IMR-90 (cell line): ENCODE measurements at regions not wholly inside any gene's neighbourhood (a gene's known extent, or its start where the extent isn't known, plus 50 kb on each side); places are given as distances from the start of the nearest gene placed in this dataset.

Experiments used
- ATAC-seq: fragments of 200-7000 bp; cut with Tn5 transposase; 2 replicates; pipeline ENCODE4 v1.9.1; 2020; ENCODE audit warnings: low read depth, mild to moderate bottlenecking, moderate library complexity
- BruUV-seq: library from RNA; stranded (reverse); fragments of 400-500 nt; replicated peaks from 2 replicates; lab custom pipeline; 2021; lab: Mats Ljungman, UMichigan
- CTCF ChIA-PET: fragments of 300-600 bp; formaldehyde crosslinking; extraction: SDS; loops from one replicate; lab custom pipeline; 2021; ENCODE audit warnings: antibody characterized with exemption; lab: Yijun Ruan, JAX
- POLR2A ChIA-PET: fragments of 300-600 bp; sonication (Branson Sonifier 250); formaldehyde crosslinking; loops from one replicate; lab custom pipeline; 2022; ENCODE audit warnings: antibody characterized with exemption; ENCODE audit not compliant: unreplicated experiment; lab: Charles Lee
- DNase-seq: peaks from one replicate; pipeline ENCODE4 v3.0.0; 2013
- H2AFZ ChIP-seq: replicated peaks from 2 replicates; pipeline ENCODE3; 2013; ENCODE audit warnings: low read length, mild to moderate bottlenecking; ENCODE audit not compliant: poor library complexity
- H2AK5ac ChIP-seq: 2 replicates; pipeline ENCODE4 v1.6.1; 2013; ENCODE audit warnings: low read depth, low read length, inconsistent platforms
- H2AK9ac ChIP-seq: replicated peaks from 2 replicates; pipeline ENCODE3; 2013; ENCODE audit warnings: mild to moderate bottlenecking, low read depth, low read length, moderate library complexity; ENCODE audit not compliant: poor library complexity
- H2BK120ac ChIP-seq: 2 replicates; pipeline ENCODE4 v1.6.1; 2013; ENCODE audit warnings: low read depth, low read length, inconsistent platforms
- H2BK15ac ChIP-seq: 3 replicates; pipeline ENCODE4 v1.6.1; 2013; ENCODE audit warnings: low read depth, low read length, inconsistent platforms
- H2BK20ac ChIP-seq: 2 replicates; pipeline ENCODE4 v1.6.1; 2013; ENCODE audit warnings: low read depth, mild to moderate bottlenecking, inconsistent platforms, low read length, moderate library complexity
- H2BK5ac ChIP-seq: 2 replicates; pipeline ENCODE4 v1.6.1; 2013; ENCODE audit warnings: mild to moderate bottlenecking, low read depth, low read length, inconsistent platforms; ENCODE audit not compliant: poor library complexity, severe bottlenecking
- H3K14ac ChIP-seq: replicated peaks from 2 replicates; pipeline ENCODE4 v1.6.1; 2013; ENCODE audit warnings: low read depth, low read length, inconsistent platforms
- H3K18ac ChIP-seq: 2 replicates; pipeline ENCODE4 v1.6.1; 2013; ENCODE audit warnings: low read depth, low read length, control low read depth
- H3K23ac ChIP-seq: 2 replicates; pipeline ENCODE4 v1.6.1; 2013; ENCODE audit warnings: low read depth, low read length, inconsistent platforms
- H3K27ac ChIP-seq: 2 replicates; pipeline ENCODE4 v1.5.1; 2013; ENCODE audit warnings: mild to moderate bottlenecking, control low read depth, low read length; ENCODE audit not compliant: insufficient read depth
- H3K27me3 ChIP-seq: 2 replicates; pipeline ENCODE4 v1.6.1; 2013; ENCODE audit warnings: low read length; ENCODE audit not compliant: control insufficient read depth, insufficient read depth
- H3K36me3 ChIP-seq: 2 replicates; pipeline ENCODE4 v1.6.1; 2013; ENCODE audit warnings: low read length, mixed read lengths; ENCODE audit not compliant: control insufficient read depth, insufficient read depth
- H3K4ac ChIP-seq: 2 replicates; pipeline ENCODE4 v1.6.1; 2013; ENCODE audit warnings: low read depth, low read length, inconsistent platforms
- H3K4me1 ChIP-seq: 2 replicates; pipeline ENCODE4 v1.6.1; 2013; ENCODE audit warnings: low read length, mixed read lengths; ENCODE audit not compliant: control insufficient read depth, insufficient read depth
- H3K4me2 ChIP-seq: 2 replicates; pipeline ENCODE4 v1.6.1; 2013; ENCODE audit warnings: low read depth, mild to moderate bottlenecking, control low read depth, low read length, moderate library complexity
- H3K4me3 ChIP-seq: 2 replicates; pipeline ENCODE4 v1.5.1; 2013; ENCODE audit warnings: low read depth, mild to moderate bottlenecking, control low read depth, low read length, moderate library complexity; ENCODE audit not compliant: insufficient read depth
- H3K56ac ChIP-seq: 2 replicates; pipeline ENCODE4 v1.6.1; 2013; ENCODE audit warnings: low read length, inconsistent platforms; ENCODE audit not compliant: insufficient read depth; ENCODE audit errors: extremely low read depth
- H3K79me1 ChIP-seq, 2 experiments: 2 replicates each; pipeline ENCODE4 v1.6.1; 2013; ENCODE audit warnings: low read length in 2 of 2, inconsistent platforms in 1 of 2, low read depth in 1 of 2
- H3K9ac ChIP-seq: 2 replicates; pipeline ENCODE4 v1.6.1; 2013; ENCODE audit warnings: low read depth, low read length, control low read depth
- H3K9me1 ChIP-seq: 2 replicates; pipeline ENCODE4 v1.6.1; 2013; ENCODE audit warnings: low read length, inconsistent platforms; ENCODE audit not compliant: insufficient read depth
- H3K9me3 ChIP-seq: 2 replicates; pipeline ENCODE4 v1.6.1; 2013; ENCODE audit warnings: low read length; ENCODE audit not compliant: control insufficient read depth, insufficient read depth
- H4K20me1 ChIP-seq: 2 replicates; pipeline ENCODE4 v1.6.1; 2013; ENCODE audit warnings: low read length, inconsistent platforms; ENCODE audit not compliant: insufficient read depth
- H4K5ac ChIP-seq: 2 replicates; pipeline ENCODE4 v1.6.1; 2013; ENCODE audit warnings: mild to moderate bottlenecking, low read depth, low read length, control low read depth
- H4K8ac ChIP-seq, 2 experiments: 2 replicates each; pipeline ENCODE4 v1.6.1; 2013; ENCODE audit warnings: low read depth in 2 of 2, low read length in 2 of 2, control low read depth in 1 of 2, inconsistent platforms in 1 of 2
- H4K91ac ChIP-seq: 2 replicates; pipeline ENCODE4 v1.6.1; 2013; ENCODE audit warnings: low read depth, low read length, inconsistent platforms; ENCODE audit not compliant: insufficient read depth
- MAFK ChIP-seq: IDR thresholded peaks from 2 replicates; pipeline ENCODE4 v1.6.1; 2012; ENCODE audit warnings: low read depth, low read length, improper control_type of control experiment
- POLR2A ChIP-seq: IDR thresholded peaks from 2 replicates; pipeline ENCODE4 v1.6.1; 2012; ENCODE audit warnings: mild to moderate bottlenecking, low read depth, low read length
- RCOR1 ChIP-seq: IDR thresholded peaks from 2 replicates; pipeline ENCODE4 v1.6.1; 2012; ENCODE audit warnings: mild to moderate bottlenecking, low read length, improper control_type of control experiment; ENCODE audit not compliant: insufficient replicate concordance
- WGBS, 2 experiments: methylation state at CpG; one replicate each; pipeline versions ENCODE4 v1.1.5 to v1.1.7; 2013; ENCODE audit warnings: missing lambda C conversion rate in 2 of 2; ENCODE audit not compliant: insufficient read length in 1 of 2; ENCODE audit errors: extremely low coverage in 2 of 2; 5-methylcytosine and 5-hydroxymethylcytosine counted together
- dilution Hi-C: fragments of 300-500 bp; cut with HindIII; formaldehyde crosslinking; loops from one replicate; pipeline ENCODE4 v1.14.3; 2018; ENCODE audit warnings: low sequenced_read_pairs; ENCODE audit not compliant: unreplicated experiment
- in situ Hi-C: fragments of 300-500 bp; cut with MboI; formaldehyde crosslinking; loops from 3 replicates; pipeline ENCODE4 v1.14.3; 2019; ENCODE audit warnings: low sequenced_read_pairs, inconsistent platforms, mixed read lengths
- intact Hi-C: fragments of 100-400 bp; cut with micrococcal nuclease; formaldehyde crosslinking; loops from 2 replicates; pipeline ENCODE4 v1.10.0; 2022

GRCh38 chr3:163196815-163197374 is 1700.3 kb downstream of the OTOL1 start:
- in situ Hi-C loops: no loop called here

More at GRCh38 chr3:163196815-163197374, 1700.3 kb downstream of the OTOL1 start:
- no peak overlapping the region for H2AK5ac ChIP-seq
- H3K4me3 ChIP-seq: no peak overlapping the region
- DNase-seq (no peak), ATAC-seq (no peak)
- no peaks in the 10 kb centered on the region for H3K27me3 ChIP-seq
- no peak overlapping the region for H2BK15ac ChIP-seq
- peaks cover 3% of the 10 kb centered on the region; the same call in 1 of the 2 replicates for H3K9me3 ChIP-seq
- H4K20me1 ChIP-seq: no peaks in the 10 kb centered on the region
- no peak overlapping the region for H4K91ac ChIP-seq
- dilution Hi-C loops: no loop called here
- no peak overlapping the region for H3K56ac ChIP-seq
- BruUV-seq: no TSS peak
- H3K23ac ChIP-seq: no peak overlapping the region
- CTCF ChIA-PET: no interaction called here
- intact Hi-C loops: no loop called here
- no peaks in the 10 kb centered on the region for H3K36me3 ChIP-seq
- H4K8ac ChIP-seq: no peak overlapping the region
- no peak overlapping the region for H3K9ac ChIP-seq
- H2AFZ ChIP-seq: no peak overlapping the region
- H3K79me1 ChIP-seq: no peaks in the 10 kb centered on the region
- no peaks in the 10 kb centered on the region for H3K4me1 ChIP-seq
- no peak overlapping the region for H2BK5ac ChIP-seq
- no peaks in the 10 kb centered on the region for H3K9me1 ChIP-seq
- no peak overlapping the region for H2AK9ac ChIP-seq
- TF ChIP-seq MAFK (no peak), POLR2A (no peak), RCOR1 (no peak)
- no peak overlapping the region for H4K5ac ChIP-seq
- no peak overlapping the region for H3K4ac ChIP-seq
- H3K14ac ChIP-seq: no peak overlapping the region
- H3K18ac ChIP-seq: no peak overlapping the region
- no CpG with 5 or more reads among the region's 2 CpGs for WGBS, 2 experiments
- POLR2A ChIA-PET: no interaction called here
- H3K4me2 ChIP-seq: no peak overlapping the region
- no peak overlapping the region for H2BK120ac ChIP-seq
- H2BK20ac ChIP-seq: no peak overlapping the region
- H3K27ac ChIP-seq: no peak overlapping the region
